ENCODE measurements at regions not wholly inside any gene's neighbourhood (a gene's known extent, or its start where the extent isn't known, plus 50 kb on each side); places are given as distances from the start of the nearest gene placed in this dataset.
"Not testable (repeated sequence)": the region's sequence is repeated elsewhere in the genome, so short reads cannot be mapped to it uniquely, and the experiment has no call there.

DNA sequence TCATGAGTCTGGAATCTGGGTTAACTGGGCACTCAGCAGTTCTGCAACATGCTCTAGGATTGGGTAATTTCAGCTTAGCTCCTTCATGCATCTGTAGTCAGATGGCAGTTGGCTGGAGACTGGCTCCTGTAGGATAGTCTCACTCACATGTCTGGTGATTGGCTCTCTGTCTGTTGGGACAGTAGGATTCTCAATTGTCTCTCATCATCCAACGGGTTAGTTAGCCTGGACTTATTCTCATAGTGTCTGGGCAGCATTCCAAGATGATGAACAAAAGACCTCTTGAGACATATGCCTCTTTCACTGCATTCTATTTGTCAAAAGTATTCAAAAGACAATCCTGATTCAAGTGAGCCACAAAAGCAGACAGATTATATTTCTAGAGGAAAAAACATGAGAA, 795.6 kb upstream of the GALNTL6 start:
- DNase-seq (ENCODE audit: low spot score): no peak
- no peak for ATAC-seq

DNA sequence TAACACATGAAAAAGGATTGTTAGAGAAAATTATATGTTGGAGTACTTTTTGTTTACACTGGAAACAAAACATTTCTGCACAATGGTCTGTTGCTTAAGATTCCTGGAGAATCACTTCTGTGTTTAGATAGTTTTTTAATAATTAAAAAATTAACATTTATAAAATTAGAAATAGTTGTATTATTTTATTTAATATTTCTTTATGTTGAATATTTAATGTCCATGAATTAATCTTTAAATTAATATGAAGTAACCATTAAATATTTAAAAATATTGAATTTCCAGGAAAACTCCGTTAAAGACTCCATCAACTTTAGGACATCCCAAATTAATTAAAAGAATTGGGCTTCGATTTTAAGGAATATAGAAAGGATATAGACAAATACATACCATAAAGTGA, 797.1 kb upstream of the GALNTL6 start:
- ATAC-seq (no peak), DNase-seq (ENCODE audit: low spot score) (no peak)

DNA sequence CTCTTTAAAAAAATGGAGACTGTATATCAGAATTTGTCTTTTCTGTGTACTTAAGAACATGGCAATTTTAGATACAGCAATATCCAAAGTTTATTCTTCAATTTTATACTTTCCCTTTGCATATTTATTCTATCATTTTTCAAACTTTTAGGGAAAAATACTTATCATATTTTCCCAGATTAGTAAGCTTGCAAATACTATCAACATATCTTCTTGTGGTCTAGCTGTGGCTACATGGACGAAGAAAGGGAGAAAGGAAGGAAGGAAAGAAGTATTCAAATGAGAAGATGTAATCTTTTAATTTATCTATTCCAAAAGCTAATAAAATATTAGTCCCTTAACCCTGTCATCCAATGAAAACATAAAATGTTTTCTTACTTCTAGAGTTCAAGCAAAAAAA, 797.8 kb upstream of the GALNTL6 start:
- DNase-seq (ENCODE audit: low spot score) (no peak), ATAC-seq (no peak)

- ATAC-seq (no peak), DNase-seq (ENCODE audit: low spot score) (no peak)
These were observed 805.4 kb upstream of the GALNTL6 start for GRCh38 chr4:171007618-171008390.

- DNase-seq (ENCODE audit: low spot score): no peak
- no peak for ATAC-seq
These were observed 811.0 kb upstream of the GALNTL6 start for GRCh38 chr4:171002246-171002645.

DNA sequence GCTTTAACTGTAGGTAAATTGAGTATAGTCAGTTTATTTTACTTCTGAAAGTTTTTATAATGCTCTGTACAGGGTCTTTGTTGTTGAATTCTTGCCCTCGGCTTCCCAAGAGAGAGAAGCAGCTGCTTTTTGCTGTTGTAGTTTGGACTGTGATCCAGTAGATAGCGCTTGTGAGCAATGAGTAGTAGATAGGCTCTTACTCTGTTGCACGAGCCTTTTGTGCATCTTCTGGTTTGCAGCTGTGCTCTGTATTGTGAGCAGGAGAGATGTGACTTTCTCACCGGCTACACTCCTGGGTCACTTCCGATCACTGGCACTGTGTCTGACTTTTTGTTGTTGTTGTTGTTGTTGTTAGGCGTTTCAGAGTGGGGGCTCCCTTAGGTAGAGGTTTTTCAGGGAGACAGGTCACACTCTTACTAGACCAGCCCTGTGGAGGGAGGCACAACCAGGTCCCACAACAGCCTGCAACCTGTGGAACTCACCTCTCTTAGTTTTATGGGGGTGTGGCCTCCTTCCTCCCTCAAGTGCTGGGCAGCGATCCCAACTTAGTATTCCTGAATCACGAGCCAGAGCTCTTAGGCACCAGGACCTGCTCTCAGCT, 822.1 kb upstream of the GALNTL6 start:
- ATAC-seq: peak; percentile 59

GRCh38 chr4:170988446-170988845, 824.8 kb upstream of the GALNTL6 start:
- DNase-seq (ENCODE audit: low spot score) (no peak), ATAC-seq (no peak)

More for the DNA sequence above, 822.1 kb upstream of the GALNTL6 start:
- no peak for DNase-seq (ENCODE audit: low spot score)

- DNase-seq (ENCODE audit: low spot score): no peak
- no peak for ATAC-seq
These were observed 833.5 kb upstream of the GALNTL6 start for GRCh38 chr4:170979736-170980135.

DNA sequence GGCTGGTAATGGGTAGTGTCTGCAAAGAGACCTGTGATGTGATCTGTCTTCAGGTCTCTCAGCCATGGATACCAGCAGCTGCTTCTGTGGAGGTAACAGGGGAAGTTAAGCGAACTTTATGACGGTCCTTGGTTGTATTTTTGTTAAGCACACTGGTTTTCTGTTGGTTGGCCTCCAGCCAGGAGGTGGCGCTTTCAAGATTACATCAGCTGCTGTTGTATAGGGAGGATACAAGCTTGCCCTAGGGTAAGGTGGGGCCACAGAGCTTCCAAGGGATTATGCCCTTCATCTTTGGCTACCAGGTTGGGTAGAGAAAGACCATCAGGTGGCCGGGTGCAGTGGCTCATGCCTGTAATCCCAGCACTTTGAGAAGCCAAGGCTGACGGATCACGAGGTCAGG, 834.2 kb upstream of the GALNTL6 start:
- ATAC-seq: no peak
- no peak for DNase-seq (ENCODE audit: low spot score)

DNA sequence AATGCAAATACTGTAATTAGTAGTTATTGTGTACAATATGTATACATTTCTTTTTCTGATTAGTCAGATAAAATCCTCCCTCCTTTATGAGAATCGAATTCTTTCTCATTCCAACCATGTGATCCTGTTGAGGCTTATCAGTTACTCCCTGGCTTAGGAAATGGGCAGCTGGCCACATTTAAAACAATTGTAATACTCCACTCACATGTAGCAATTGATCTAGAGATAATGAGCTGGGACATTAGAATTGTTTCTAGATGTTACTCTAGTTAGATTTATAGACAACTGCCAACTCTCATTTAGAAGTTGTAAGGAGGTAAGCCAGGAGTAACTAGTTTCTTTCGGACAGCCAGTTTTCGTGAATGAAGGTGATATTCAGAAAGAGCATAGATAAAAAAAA, 859.3 kb upstream of the AADAT start:
- DNase-seq (ENCODE audit: low spot score): no peak
- no peak for ATAC-seq

GRCh38 chr4:170940043-170940724, 850.4 kb upstream of the AADAT start:
- no peak for ATAC-seq
- no peak for DNase-seq (ENCODE audit: low spot score)

DNA sequence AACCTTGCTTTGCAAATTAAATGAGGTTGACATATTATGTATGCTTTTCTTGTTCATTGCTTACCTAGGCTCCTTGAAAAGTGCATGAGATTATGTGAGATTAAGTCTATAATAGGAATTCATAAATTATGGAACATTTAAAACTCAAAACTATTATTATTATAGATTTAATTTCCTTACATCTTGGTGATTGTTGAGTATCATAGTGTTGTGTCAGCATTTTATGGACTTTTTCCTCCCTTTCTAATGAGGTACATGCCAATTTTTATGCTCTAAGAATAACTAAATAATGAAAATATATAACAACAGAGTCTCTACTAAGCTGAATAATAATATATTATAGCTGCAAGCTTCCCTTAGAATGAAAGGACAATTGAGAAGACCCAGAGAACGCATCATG, 848.8 kb upstream of the AADAT start:
- DNase-seq (ENCODE audit: low spot score) (no peak), ATAC-seq (no peak)

GRCh38 chr4:170931321-170931720, 841.6 kb upstream of the AADAT start:
- no peak for DNase-seq (ENCODE audit: low spot score)
- ATAC-seq: no peak

- ATAC-seq (no peak), DNase-seq (ENCODE audit: low spot score) (no peak)
These were observed 798.9 kb upstream of the AADAT start for GRCh38 chr4:170888660-170889059.

DNA sequence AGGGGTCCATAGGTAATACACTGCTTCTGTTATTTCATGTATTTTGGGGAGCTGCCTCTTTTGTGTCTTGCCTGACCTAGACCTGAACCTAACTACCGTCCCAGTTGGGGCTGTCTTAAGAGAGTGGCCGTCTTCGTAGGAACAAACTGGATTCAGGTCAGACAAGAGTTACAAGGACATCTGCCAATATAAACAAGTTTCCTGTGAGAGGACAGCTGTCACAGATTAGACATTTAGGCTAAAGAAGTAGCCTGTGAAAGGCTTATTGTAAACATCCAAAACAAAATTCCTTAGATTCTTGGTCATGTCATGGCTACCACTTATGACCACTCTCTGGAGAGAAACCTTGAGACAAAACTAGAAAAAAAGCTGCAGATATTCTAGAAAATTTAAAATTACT, 797.6 kb upstream of the AADAT start:
- ATAC-seq (no peak), DNase-seq (ENCODE audit: low spot score) (no peak)

GRCh38 chr4:170884969-170885570, 795.3 kb upstream of the AADAT start:
- no peak for DNase-seq (ENCODE audit: low spot score)

DNA sequence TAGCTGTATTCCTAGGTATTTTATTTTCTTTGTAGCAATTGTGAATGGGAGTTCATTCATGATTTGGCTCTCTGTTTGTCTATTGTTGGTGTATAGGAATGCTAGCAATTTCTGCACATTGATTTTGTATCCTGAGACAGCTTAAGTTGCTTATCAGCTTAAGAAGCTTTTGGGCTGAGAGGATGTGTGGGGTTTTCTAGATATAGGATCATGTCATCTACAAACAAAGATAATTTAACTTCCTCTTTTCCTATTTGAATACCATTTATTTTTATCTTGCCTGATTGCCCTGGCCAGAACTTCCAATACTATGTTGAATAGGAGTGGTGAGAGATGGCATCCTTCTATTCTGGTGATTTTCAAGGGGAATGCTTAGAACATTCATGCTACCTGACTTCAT, 791.9 kb upstream of the AADAT start:
- ATAC-seq; DNase-seq (ENCODE audit: low spot score): not testable (repeated sequence)

More at GRCh38 chr4:170884969-170885570, 795.3 kb upstream of the AADAT start:
- no peak for ATAC-seq

DNA sequence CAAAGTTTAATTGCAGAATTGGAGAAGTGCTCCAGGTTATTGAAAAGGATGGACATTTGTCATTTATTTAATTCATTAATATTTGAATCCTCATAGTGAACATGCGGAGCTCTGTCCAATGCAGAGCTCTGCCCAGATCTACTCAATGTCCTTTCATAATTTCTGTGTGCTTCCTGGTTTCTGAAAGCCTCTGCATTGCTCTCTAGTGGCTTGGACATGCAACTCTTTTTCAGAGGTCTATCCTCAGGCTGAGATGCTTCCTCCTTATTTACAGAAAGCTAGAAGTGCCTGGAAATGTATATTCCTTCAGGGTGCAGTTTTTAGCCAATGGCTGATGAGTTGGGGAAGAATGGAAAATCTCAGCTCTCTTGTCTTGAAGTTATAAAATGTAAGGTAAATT, 786.1 kb upstream of the AADAT start:
- ATAC-seq: no peak
- no peak for DNase-seq (ENCODE audit: low spot score)

GRCh38 chr4:170872794-170873193, 783.0 kb upstream of the AADAT start:
- no peak for ATAC-seq
- no peak for DNase-seq (ENCODE audit: low spot score)

DNA sequence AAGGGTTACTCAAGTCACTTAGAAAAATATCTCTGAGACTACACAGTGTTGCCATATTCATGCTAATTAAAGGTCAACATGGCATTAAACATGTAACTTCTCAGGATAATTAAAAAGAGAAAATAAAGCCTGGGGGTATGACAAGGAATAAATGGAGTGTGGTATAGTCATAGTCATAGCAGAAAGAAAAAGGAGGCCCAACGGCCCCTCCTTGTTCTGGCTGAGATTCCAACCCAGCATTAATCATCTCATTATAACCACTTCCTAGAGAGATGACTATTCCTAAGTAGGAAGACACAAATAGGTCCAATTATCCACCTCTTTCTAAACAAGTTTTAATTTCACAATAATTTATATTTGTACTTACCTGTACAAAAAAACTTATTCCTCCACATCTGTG, 778.4 kb upstream of the AADAT start:
- DNase-seq (ENCODE audit: low spot score): no peak
- ATAC-seq: no peak

GRCh38 chr4:170854097-170854496, 764.3 kb upstream of the AADAT start:
- ATAC-seq (no peak), DNase-seq (ENCODE audit: low spot score) (no peak)

Data from left lobe of liver (tissue), 2 donors.